Muscle of back (tissue), 3 donors: ENCODE measurements at regions not wholly inside any gene's neighbourhood (a gene's known extent, or its start where the extent isn't known, plus 50 kb on each side); places are given as distances from the start of the nearest gene placed in this dataset.

Experiments
- DNase-seq, 3 donors: peaks; one replicate each; pipeline versions ENCODE4 v3.0.0 to v3.0.0-alpha.2; 2013

DNA sequence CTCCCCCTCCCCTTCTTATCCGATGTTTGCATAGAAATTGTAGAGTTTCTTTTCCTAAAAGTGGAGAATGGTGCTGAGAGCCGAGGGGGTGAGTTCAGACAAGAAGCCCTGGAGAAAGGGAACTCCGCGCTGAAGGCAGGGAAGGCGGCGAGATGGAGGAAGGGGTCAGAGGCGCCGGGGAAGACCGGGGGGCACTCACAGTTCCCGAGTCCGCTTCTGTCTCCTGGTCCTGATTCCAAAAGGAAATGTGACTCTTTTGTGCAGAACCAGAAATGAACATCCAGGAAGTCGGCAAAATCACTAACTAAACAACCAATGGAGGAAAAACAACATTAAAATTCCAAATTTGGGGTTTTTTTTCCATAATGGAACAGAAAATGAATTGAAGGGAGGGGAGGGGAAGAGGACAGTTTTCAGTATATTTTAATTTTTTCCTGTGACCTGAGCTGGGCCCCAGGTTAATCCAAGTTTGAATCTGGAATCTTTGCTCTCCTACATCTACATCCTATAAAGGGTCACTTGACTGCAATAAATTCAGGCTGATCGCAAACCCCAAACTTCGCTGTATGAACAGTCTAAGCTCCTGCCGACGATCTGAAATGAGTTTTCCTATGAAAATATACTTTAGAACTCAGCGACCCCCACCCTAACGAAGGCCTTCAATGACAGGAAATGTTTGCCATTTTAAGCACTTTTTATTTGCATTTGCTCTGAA, 252.3 kb downstream of the C16orf95 start:
- DNase-seq, result no peak

GRCh38 chr16:87065446-87066132, 251.6 kb downstream of the C16orf95 start:
- peak in 1 of 3 donors; percentile 42 for DNase-seq

- no peak for DNase-seq
Measured at GRCh38 chr16:87066133-87067002, 250.8 kb downstream of the C16orf95 start.

DNA sequence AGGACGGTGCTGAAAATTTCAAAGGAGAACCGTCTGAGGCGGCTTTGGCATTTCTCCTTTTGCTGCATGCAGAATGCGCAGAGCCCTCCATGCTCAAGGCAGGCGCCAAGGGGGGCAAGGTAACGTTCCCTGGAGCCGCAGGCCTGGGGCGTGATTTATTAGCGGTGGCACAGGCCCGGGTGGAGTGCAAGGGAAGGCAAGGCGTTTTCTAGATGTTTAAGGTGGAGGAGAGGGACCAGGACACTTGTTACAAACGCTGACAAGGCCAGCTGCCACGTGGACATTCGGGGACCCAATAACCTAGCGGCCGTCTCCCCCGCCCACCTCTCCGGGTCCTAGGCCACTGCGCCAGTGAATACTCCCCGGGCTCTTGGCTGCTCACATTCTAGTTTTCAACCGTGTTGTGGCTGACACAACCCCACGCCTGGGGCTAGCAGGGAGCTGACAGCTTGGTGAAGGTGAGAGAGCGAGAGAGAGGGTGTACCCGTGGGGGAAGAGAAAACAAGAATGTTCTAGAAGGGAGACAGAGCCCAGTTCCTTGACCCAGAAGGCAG, 250.1 kb downstream of the C16orf95 start:
- DNase-seq, result no peak

DNA sequence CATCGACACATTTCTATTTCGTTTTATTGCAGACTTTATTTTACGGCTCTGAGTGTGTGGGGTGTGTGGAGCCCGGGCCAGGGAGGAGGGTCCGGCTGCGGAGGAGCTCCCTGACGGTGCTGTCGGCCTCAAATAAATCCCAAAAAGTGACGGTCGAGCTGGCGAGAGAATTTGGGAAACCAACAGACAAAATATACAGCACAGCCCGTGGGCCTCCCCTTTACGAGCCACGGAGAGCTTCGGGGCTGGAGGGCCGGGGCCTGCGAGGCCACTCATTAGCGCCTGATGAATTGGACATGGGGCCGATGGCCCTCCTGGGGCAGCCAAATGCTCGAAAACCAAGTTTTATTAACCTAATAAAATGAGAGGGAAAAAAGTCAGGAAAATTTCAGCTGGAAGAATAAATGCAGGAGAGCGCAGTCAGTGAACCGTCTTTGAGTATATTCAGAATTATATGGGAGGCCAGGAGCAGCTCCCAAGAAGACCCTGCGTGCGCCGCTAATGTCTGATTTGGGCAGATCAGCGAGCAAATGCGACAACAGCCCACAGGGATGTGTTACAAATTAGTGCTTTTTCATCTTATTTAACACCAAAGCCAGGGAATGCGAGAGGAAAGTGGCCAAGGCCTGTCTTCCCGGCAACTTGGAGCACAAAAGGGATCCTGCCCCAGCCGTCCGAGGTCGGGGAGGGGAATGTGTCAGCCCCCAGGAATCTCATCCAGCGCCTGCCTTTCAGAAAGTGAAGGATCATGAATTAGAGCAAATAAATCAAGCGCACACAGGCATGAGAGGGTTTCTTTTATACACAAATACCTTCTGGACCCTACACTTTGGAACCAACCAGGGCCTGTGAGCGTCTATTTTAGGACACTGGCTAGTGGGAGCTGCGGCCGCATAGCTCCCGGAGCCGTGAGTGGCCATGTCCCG, 249.1 kb downstream of the C16orf95 start:
- DNase-seq, result no peak

GRCh38 chr16:87068762-87069150, 248.4 kb downstream of the C16orf95 start:
- no peak for DNase-seq

DNA sequence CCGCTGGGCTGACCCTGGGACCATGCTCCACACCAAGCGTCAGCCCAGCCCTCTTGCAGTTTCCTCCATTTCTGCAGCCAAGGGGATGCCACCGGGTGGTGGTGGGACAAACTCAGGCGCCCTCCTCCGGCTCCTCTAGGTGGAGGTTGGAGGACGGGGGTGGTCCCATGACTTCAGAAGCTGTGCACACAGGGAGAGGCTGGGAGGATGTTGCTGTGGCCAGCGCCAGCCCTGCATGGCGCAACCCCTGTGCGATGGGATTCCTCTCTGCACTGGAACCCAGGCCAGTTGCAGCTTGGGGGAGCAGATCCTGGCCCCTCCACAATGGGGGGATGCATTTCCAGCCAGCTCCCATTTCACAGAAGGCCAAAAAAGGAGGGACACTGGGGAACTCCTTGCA, 246.5 kb downstream of the C16orf95 start:
- no peak for DNase-seq

DNA sequence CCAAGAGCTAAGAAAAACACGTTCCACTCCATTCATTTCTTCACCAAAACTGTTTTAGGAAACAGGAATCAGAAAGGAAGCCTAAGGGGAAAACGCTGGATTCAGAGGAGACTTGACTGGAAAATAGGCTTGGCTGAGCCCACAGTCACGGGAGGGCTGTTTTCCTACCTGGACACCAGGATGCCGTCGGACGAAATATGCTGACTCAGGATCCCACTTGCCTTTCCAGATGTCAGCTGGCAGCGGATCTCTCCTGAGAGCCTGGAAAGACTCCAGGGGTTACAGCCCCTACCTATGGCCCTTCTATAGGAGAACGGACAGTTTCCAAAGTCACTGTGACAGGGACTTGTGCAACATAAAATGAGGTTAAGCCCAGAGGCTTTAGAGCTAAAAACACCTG, 245.1 kb downstream of the C16orf95 start:
- no peak for DNase-seq

GRCh38 chr16:87074641-87075318, 242.4 kb downstream of the C16orf95 start:
- no peak for DNase-seq

DNA sequence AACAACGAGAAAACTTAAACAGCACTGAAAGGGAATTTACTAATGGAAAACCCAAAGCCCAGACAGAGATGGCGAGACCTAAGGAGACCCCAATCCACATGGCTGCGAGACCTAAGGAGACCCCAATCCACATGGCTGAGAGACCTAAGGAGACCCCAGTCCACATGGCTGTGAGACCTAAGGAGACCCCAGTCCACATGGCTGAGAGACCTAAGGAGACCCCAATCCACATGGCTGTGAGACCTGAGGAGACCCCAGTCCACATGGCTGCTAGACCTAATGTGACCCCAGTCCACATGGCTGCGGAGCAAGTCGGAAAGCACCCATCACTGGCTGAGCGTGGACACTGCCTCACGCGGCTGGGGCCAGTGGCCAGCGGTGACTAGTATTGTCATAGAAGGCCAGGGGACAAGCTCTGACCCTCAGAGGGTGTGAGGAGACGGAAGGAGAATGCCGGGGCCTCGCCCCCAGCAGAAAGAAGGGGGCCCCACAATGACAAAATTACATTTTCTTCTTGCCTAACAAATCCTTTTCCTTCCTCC, 241.8 kb downstream of the C16orf95 start:
- DNase-seq, result no peak

DNA sequence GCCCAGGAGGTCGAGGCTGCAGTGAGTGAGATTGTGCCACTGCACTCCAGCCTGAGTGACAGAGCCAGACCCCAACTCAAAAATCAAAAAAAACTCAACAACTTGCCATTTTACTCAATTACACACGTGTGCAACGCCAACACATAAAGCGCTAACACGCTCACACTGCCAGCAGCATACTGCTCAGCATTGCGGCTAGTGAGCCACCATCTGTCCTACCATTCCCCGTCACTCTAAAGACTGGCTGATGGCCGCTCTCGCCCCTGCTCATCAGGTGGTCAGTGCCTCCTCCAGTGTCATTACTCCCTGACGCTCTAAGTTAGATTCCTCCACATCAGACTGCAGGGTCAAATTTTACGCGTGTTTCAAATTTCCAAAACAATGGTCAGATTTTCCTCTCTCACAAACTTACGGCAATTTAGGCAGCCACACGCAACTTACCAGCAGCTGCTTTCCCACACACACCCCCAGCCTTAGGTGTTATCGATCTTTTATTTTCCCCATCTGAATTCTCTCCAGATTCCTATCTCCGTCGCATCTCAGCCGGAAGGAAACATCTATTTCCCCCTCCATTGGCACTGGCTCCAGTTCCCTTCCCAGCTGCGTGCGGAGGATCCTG, 240.8 kb downstream of the C16orf95 start:
- no peak for DNase-seq

- peak in 1 of 3 donors; percentile 27 for DNase-seq
Measured at GRCh38 chr16:87076950-87077749, 240.0 kb downstream of the C16orf95 start.

- DNase-seq, result no peak
Measured at GRCh38 chr16:87077750-87078127, 239.5 kb downstream of the C16orf95 start.

- no peak for DNase-seq
Measured at GRCh38 chr16:87080571-87081167, 236.5 kb downstream of the C16orf95 start.

DNA sequence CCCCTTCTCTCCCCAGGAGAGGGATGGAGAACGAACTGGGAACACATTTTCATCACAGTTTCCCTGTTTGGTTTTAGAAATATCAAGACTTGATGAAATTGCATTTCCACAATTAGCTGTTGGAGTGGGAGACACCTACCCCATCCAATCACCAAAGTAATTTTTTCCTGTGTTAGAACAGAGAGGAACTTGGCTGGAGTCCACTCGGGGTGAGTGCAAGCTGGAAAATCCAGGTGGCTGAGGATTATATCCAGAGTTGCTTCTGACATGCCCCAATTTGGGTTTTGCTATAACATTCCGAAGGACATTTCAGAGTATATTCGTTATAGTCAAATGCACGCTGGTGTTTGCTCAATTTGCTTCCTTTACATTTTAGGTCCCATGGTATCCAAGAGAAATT, 231.8 kb downstream of the C16orf95 start:
- no peak for DNase-seq

GRCh38 chr16:87086156-87086555, 231.0 kb downstream of the C16orf95 start:
- DNase-seq, result peak in 1 of 3 donors; percentile 26

DNA sequence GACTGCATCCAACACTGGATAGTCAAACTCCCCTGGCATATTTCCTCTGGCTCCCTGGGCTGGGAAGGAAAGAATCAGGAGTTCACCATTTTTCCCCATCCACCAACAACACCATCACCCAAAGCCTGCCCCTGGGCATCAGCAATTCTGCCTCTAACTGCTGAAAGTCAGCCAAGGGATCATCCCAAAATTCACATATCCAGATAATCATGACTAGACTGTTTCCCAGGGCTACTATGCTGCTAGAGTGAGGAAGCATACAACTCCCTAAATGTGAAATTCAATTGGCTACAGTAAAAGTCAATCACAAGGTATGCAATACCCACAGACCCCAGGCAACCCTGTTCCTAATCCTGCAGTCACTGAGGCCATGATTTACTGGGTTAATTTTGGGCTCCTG, 230.6 kb downstream of the C16orf95 start:
- DNase-seq, result no peak

GRCh38 chr16:87092958-87093357, 224.2 kb downstream of the C16orf95 start:
- DNase-seq, result no peak
